Iris pigment epithelial cell (primary cell): ENCODE measurements at regions not wholly inside any gene's neighbourhood (a gene's known extent, or its start where the extent isn't known, plus 50 kb on each side); places are given as distances from the start of the nearest gene placed in this dataset.
"Not testable (repeated sequence)": the region's sequence is repeated elsewhere in the genome, so short reads cannot be mapped to it uniquely, and the experiment has no call there.

Experiments
- DNase-seq: peaks from one replicate; pipeline ENCODE4 v3.0.0-alpha.2; 2011; ENCODE audit warnings: low read depth

- no peak for DNase-seq
These were observed 171.8 kb upstream of the WSCD1 start for GRCh38 chr17:5898406-5898805.

- no peak for DNase-seq
These were observed 170.5 kb upstream of the WSCD1 start for GRCh38 chr17:5899496-5900195.

GRCh38 chr17:5901731-5902130 lies 168.4 kb upstream of the WSCD1 start:
- DNase-seq = no peak

- no peak for DNase-seq
These were observed 167.7 kb upstream of the WSCD1 start for GRCh38 chr17:5902181-5903140.

GRCh38 chr17:5911919-5912318 lies 158.3 kb upstream of the WSCD1 start:
- no peak for DNase-seq

GRCh38 chr17:5913032-5913531 lies 157.1 kb upstream of the WSCD1 start:
- no peak for DNase-seq

GRCh38 chr17:5913641-5914040 lies 156.5 kb upstream of the WSCD1 start:
- no peak for DNase-seq

- no peak for DNase-seq
These were observed 154.8 kb upstream of the WSCD1 start for GRCh38 chr17:5915337-5915736.

- DNase-seq = no peak
These were observed 151.1 kb upstream of the WSCD1 start for GRCh38 chr17:5919089-5919488.

- DNase-seq = peak; percentile 10
These were observed 148.5 kb upstream of the WSCD1 start for GRCh38 chr17:5921512-5922282.

GRCh38 chr17:5922476-5922875 lies 147.7 kb upstream of the WSCD1 start:
- DNase-seq = no peak

GRCh38 chr17:5929721-5930120 lies 140.5 kb upstream of the WSCD1 start:
- DNase-seq = no peak

- not testable (repeated sequence) for DNase-seq
These were observed 139.6 kb upstream of the WSCD1 start for GRCh38 chr17:5930555-5930954.

GRCh38 chr17:5931616-5932015 lies 138.6 kb upstream of the WSCD1 start:
- DNase-seq = no peak

GRCh38 chr17:5933430-5933829 lies 136.7 kb upstream of the WSCD1 start:
- no peak for DNase-seq

- no peak for DNase-seq
These were observed 128.9 kb upstream of the WSCD1 start for GRCh38 chr17:5941258-5941657.

GRCh38 chr17:5942687-5943086 lies 127.5 kb upstream of the WSCD1 start:
- DNase-seq = no peak

GRCh38 chr17:5943232-5943631 lies 126.9 kb upstream of the WSCD1 start:
- no peak for DNase-seq

GRCh38 chr17:5943982-5944381 lies 126.2 kb upstream of the WSCD1 start:
- no peak for DNase-seq

GRCh38 chr17:5947701-5948180 lies 122.4 kb upstream of the WSCD1 start:
- no peak for DNase-seq

GRCh38 chr17:5948811-5949210 lies 121.4 kb upstream of the WSCD1 start:
- no peak for DNase-seq

- no peak for DNase-seq
These were observed 119.3 kb upstream of the WSCD1 start for GRCh38 chr17:5950878-5951277.
